NCI-H510A treated with DMSO at 0.1 percent for 48 hours (cell line): ENCODE measurements at regions not wholly inside any gene's neighbourhood (a gene's known extent, or its start where the extent isn't known, plus 50 kb on each side); places are given as distances from the start of the nearest gene placed in this dataset.
"Not testable (repeated sequence)": the region's sequence is repeated elsewhere in the genome, so short reads cannot be mapped to it uniquely, and the experiment has no call there.

Source experiments
- DNase-seq: peaks from one replicate; lab custom pipeline; 2025; lab: John Stamatoyannopoulos, UW

- DNase-seq, result no peak
Observed at GRCh38 chr2:190150413-190150812, 87.9 kb upstream of the MSTN start.

GRCh38 chr2:190149908-190150307, 87.4 kb upstream of the MSTN start:
- no peak for DNase-seq

GRCh38 chr2:190149200-190149599, 86.7 kb upstream of the MSTN start:
- DNase-seq, result no peak

- DNase-seq, result not testable (repeated sequence)
Observed at GRCh38 chr2:190146109-190146508, 83.6 kb upstream of the MSTN start.

GRCh38 chr2:190140474-190140873, 77.9 kb upstream of the MSTN start:
- DNase-seq, result not testable (repeated sequence)

- no peak for DNase-seq
Observed at GRCh38 chr2:190139371-190139770, 76.8 kb upstream of the MSTN start.

GRCh38 chr2:190138032-190138431, 75.5 kb upstream of the MSTN start:
- DNase-seq, result no peak

GRCh38 chr2:190137561-190137960, 75.0 kb upstream of the MSTN start:
- DNase-seq, result no peak

- DNase-seq, result no peak
Observed at GRCh38 chr2:190136825-190137224, 74.3 kb upstream of the MSTN start.

- no peak for DNase-seq
Observed at GRCh38 chr2:190136259-190136658, 73.7 kb upstream of the MSTN start.

- DNase-seq, result no peak
Observed at GRCh38 chr2:190129421-190130199, 67.1 kb upstream of the MSTN start.

- DNase-seq, result no peak
Observed at GRCh38 chr2:190127651-190128050, 65.1 kb upstream of the MSTN start.

- no peak for DNase-seq
Observed at GRCh38 chr2:190126798-190127197, 64.3 kb upstream of the MSTN start.

GRCh38 chr2:190123956-190124355, 61.4 kb upstream of the MSTN start:
- no peak for DNase-seq

GRCh38 chr2:190121971-190122370, 59.4 kb upstream of the MSTN start:
- DNase-seq, result peak; percentile 11

GRCh38 chr2:190121305-190121704, 58.8 kb upstream of the MSTN start:
- no peak for DNase-seq

GRCh38 chr2:190119923-190120590, 57.5 kb upstream of the MSTN start:
- DNase-seq, result no peak

GRCh38 chr2:190119257-190119656, 56.7 kb upstream of the MSTN start:
- DNase-seq, result no peak

GRCh38 chr2:190117305-190117704, 54.8 kb upstream of the MSTN start:
- no peak for DNase-seq

- no peak for DNase-seq
Observed at GRCh38 chr2:190113000-190113399, 50.5 kb upstream of the MSTN start.
